ENCODE measurements at regions not wholly inside any gene's neighbourhood (a gene's known extent, or its start where the extent isn't known, plus 50 kb on each side); places are given as distances from the start of the nearest gene placed in this dataset.
"Not testable (repeated sequence)": the region's sequence is repeated elsewhere in the genome, so short reads cannot be mapped to it uniquely, and the experiment has no call there.

DNA sequence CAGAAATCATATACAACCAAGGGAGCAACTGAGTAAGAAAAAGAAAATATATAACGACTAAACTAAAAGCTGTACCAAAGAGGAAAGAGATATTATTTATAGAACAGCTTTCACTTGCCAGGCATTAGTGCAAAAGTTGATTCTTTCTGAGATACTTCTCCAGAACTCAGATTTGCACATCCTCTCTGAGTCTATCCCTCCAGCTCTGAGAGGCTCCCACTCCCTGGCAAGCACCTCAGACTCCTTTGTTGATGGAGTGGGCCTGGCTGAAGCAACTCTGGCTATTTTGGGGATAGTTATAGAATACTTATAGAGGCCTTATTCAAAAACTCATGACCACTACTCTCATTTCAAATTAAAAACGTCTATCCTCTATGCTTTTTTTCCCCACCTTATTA lies 501.6 kb upstream of the TNP1 start:
- DNase-seq, result no peak

DNA sequence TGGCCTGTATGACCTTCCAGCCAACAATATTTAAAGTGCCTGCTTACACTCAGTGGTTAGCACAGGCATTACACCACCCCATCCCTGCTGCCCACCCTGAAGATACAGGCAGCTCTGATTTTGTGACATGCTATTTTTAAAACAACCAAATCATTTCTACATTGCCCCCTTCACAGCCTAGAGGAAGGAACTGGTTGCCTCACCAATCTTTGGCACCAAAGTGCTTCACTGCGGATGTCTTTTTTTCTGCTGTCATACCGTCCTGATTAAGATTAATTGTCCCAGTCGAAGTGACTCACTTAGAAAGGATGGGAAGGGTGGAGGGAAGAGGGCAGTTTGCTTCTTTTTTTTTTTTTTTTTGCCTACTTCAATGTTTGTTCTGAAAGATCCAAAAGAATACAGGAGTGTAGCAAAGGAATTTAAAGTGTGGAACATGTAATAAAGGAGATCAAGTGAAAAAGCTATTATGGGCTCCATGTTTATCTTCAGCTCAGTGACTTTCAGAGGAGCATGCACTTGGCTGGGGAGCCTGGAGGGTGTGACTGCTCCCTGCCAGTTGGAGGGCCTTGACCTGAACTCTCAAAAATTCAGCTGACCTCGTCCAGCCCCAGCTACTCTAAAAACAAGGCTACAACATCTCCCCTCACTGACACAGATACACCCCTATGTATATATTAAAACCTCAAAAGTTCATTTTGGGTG lies 501.1 kb upstream of the TNP1 start:
- peak; percentile 49 for DNase-seq

DNA sequence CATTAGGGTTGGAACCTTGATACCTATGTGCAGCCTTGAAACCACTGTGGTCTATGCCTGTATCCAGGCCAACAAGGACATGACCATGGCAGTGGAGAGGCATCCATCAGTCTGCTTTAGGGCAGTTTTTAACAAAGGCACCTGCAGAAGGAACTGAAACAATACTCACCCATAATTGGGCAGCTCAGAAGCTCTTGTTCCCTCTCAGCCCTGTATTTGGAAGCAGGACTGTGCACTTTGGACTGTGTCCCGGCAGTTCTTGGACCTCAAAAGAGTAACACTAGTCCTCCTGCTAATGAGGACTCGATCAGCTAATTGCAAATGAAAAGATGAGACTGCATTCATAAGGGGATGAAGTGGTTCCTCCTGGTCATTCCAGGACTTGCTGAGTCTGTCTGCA lies 500.2 kb upstream of the TNP1 start:
- no peak for DNase-seq

- DNase-seq, result no peak
Observed at GRCh38 chr2:217357886-217358620, 498.2 kb upstream of the TNP1 start.

- no peak for DNase-seq
Observed at GRCh38 chr2:217356781-217357180, 496.9 kb upstream of the TNP1 start.

DNA sequence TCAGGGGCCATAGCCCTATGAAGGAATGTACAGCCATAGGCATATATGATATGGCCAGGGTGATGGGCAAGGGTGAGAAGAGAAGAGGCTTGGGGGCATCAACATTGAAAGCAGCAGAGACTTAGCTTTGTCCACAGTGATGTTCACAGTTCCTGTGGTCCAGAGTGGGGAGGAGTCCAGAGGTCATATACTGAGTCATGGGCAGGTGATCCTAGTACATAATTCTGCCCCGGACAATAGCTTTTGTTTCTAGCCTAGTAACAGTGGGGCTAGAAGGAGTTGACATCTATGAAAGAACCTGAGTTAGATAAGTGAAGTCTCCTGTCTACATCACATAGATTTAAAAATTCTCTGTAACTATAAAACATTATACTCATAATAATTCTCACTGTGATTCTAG lies 496.3 kb upstream of the TNP1 start:
- no peak for DNase-seq

DNA sequence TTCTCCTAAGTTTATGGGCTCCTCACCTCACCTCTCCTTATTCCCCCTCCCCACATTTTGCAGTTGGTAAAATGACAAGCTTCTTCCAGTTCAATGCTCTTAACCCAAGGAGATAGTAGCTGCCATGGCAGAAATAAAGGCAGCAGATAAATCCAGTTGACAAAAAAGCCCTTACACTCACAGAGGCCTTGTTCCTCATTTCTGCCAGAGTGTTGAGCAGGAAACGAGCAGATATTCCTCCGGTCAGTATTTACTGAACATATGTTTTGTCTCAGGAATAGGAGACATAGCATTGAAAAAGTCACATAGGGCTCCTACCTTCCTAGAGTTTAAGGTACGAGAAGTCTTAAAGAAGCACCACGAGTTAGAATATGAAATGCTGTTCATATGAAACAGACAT lies 493.7 kb upstream of the TNP1 start:
- no peak for DNase-seq

- DNase-seq, result no peak
Observed at GRCh38 chr2:217351378-217351777, 491.5 kb upstream of the TNP1 start.

DNA sequence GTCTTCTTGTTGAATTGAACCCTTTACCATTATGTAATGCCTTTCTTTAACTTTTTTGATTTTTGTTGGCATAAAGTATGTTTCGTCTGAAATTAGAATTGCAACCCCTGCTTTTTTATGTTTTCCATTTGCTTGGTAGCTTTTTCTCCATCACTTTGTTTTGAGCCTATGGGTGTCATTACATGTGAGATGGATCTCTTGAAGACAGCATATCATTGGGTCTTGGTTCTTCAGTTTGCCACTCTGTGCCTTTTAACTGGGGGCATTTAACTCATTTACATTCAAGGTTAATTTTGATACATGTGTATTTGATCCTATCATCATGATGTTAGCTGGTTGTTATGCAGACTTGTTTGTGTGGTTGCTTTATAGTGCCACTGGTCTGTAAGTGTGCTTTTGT lies 489.4 kb upstream of the TNP1 start:
- no peak for DNase-seq

GRCh38 chr2:217347630-217348029 lies 487.8 kb upstream of the TNP1 start:
- DNase-seq, result not testable (repeated sequence)

DNA sequence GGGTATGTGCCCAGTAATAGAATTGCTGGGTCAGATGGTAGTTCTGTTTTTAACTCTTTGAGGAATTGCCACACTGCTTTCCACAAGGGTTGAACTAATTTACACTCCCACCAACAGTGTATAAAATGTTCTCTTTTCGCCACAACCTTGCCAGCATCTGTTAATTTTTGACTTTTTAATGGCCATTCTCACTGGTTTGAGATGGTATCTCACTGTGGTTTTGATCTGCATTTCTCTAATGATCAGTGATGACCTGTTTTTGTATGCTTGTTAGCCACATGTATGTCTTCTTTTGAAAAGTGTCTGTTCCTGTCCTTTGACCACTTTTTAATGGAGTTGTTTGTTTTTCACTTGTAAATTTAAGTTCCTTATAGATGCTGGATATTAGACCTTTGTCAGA lies 486.2 kb upstream of the TNP1 start:
- DNase-seq, result not testable (repeated sequence)

- no peak for DNase-seq
Observed at GRCh38 chr2:217340899-217341298, 481.0 kb upstream of the TNP1 start.

- DNase-seq, result no peak
Observed at GRCh38 chr2:217340176-217340575, 480.3 kb upstream of the TNP1 start.

DNA sequence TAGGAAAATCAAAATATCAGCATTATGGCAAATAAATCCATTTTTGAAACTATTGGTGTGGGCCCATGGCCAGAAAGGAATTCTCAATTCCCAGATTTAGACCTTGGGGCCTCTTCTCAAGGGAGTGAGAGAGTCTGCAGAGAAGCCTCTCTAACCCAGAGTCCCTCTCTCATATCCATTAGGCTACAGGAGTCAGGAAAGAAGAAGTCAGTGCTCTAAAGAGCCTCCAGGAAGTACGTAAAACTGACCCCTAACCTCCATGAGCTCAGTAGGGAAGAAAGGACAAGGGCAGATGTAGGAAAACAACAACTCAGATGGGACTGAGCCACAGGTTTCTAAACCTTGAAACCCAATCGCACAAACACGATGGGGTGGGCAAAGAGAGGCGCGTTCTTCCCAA lies 479.9 kb upstream of the TNP1 start:
- no peak for DNase-seq

DNA sequence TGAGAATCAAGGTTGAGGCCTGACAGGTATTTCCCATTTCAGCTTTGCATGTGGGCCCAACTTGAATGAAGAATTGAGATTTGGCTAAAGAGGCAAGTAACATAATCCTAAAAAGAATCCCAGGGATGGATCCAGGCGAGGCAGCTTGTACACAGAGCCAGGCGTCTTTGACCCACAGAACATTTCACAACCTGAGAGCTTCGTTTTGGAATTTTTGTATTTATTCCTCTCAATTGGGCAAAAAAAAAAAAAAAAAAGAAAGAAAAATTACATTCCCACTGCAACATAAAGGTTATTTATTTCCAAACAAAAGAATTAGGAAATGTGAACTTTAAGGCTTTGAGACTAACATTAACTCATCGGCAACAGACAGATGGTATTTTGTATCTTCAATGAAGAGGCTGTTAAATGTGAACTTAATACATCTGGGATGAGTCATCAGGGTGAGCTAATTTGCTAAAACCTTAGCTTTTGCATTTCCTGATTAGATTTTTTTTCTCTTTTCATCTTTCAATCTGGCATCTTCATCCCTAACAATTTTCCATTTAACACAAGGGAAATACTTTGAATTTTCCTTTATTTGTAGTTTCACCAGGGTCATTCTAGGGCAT lies 478.5 kb upstream of the TNP1 start:
- DNase-seq, result no peak

DNA sequence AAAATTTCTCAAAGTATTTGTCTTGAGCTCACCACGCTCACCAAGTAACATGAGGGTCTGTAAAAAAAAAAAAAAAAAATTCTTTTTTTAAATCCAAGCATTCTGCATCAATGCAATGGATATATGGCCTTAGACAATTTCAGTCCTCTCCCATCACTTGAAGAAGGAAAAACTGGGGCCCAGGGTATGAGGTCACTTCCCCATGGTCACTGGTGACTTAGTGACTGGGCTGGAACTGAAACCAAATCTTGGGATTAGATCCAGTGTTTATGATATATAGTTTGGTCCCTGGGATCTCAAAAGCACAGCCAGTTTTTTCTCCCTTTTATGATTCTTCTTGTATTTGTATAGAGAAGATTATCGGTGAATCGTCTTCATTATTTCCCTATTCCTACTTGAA lies 477.9 kb upstream of the TNP1 start:
- DNase-seq, result no peak

DNA sequence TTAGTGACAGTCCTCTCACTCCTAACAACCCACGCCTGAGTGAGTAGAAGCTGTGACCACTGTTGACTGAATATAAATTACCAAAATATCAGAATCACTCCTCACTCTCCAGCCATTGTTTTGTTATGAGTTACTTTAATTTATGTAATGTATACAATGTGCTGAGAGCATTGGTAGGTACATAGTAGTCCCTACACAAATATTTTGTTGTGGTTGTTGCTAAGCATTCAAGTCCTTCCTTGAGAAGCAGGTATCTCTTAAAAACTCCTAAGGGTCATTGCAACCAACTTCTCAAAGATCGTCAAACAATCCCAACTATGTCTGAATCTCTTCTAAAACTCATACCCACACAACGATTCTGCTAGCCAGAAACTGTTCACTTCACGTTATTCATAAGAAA lies 476.8 kb upstream of the TNP1 start:
- no peak for DNase-seq

DNA sequence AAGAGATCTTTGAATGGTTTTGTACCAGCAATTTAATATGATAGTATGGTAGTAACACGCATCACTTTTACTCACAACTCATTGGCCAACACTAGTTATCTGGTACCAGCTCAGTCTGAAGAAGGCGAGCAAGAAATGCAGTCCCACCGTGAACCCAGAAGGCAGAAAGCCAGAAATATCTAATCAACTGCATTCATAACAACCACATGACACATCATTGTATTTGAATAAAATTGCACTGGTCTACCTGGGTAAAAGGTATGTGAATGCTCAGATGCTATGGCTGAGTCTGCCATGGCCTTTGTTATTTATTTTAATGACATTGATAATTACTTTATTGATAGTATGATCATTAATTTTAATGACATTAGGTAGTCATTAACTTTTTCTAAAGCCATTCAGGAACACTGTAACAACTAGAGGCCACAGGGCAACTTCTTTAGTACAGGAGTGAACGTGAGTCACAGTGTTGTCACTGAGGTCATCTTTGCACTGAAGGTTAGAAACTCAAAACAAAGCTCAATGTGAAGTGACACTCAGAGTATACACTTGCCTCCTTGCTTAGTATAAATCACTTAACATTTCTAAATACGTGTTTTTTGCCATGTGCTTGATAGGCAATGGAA lies 475.6 kb upstream of the TNP1 start:
- DNase-seq, result no peak

- no peak for DNase-seq
Observed at GRCh38 chr2:217334561-217334960, 474.7 kb upstream of the TNP1 start.

GRCh38 chr2:217332866-217333265 lies 473.0 kb upstream of the TNP1 start:
- no peak for DNase-seq

GRCh38 chr2:217332417-217332791 lies 472.5 kb upstream of the TNP1 start:
- DNase-seq, result no peak

DNA sequence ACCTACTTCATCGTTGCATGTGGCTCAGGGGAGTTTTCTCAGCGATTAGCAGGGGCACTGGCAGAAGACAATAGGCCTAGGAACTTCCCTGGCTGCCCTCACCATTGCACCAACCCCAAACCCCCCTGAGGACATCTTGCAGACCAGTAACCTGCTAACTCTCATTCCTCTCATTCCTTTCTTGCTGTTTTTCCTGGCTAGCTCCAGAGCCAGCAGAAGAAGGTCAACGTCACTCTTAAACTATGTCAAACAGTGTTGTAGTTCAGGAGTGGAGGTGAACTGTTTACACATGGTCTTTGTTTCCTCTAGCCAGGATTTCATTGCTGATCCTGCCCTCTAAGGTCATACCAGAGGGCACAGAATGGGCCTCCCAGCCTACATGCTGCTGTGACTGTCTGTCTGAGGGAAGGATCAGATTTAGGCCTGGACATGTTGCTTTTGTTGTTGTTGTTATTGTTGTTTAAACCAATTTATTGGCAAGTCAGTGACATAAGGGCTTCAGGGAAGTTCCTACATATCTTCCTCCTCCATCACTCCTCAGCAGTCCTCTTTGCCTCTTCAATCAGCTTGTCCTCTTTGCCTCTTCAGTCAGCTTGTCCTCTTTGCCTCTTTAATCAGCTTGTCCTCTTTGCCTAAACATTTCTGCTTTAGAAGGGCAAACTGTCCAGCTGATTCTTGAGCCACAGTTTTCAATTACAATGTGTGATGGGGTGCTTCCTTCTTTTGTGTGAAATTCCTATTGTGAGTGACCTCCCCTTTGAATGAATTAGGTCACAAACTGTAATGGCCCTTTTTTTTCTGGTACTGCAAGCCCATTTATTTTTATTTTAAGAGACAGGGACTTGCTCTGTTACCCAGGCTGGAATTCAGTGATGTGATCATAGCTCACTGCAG lies 471.9 kb upstream of the TNP1 start:
- DNase-seq, result no peak

- DNase-seq, result no peak
Observed at GRCh38 chr2:217330647-217331046, 470.8 kb upstream of the TNP1 start.
